GM12864 (cell line): ENCODE measurements at regions not wholly inside any gene's neighbourhood (a gene's known extent, or its start where the extent isn't known, plus 50 kb on each side); places are given as distances from the start of the nearest gene placed in this dataset.

Experiments used
- DNase-seq: peaks from one replicate; pipeline ENCODE4 v3.0.0-alpha.2; 2011; ENCODE audit warnings: low read depth
- H3K4me3 ChIP-seq: 2 replicates; pipeline ENCODE4 v1.5.1; 2011; ENCODE audit warnings: mild to moderate bottlenecking, low read depth, low read length, control low read depth
- TF ChIP-seq, protein P1 (sequence below): IDR thresholded peaks from 2 replicates; pipeline ENCODE4 v1.5.1; 2011; ENCODE audit warnings: low read depth, mild to moderate bottlenecking, moderate library complexity, low read length, control low read depth, inconsistent platforms; ENCODE audit errors: missing control alignments

DNA sequence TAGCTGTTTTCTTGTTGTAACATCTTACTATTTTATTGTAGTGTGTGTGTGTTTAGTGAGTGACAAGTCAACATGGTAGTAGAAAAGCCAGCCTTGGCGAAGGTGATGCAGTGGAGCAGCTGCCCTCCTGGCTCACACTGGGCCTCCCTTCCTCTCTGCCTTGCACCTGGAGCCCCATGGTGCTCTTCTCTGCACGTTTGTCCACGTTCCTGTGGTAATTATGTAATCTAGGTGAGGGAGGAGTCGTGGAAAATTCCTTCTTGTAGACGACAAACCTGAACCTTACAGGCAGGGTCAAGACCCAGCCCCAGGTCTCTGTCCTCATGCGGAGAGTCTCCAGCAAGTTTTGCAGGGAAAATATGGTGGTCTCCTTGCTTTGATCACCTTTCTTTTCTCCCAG, 348.3 kb upstream of the MKI67 start:
- DNase-seq: no peak
- H3K4me3 ChIP-seq: no peak overlapping the region
- TF ChIP-seq, protein P1, sequence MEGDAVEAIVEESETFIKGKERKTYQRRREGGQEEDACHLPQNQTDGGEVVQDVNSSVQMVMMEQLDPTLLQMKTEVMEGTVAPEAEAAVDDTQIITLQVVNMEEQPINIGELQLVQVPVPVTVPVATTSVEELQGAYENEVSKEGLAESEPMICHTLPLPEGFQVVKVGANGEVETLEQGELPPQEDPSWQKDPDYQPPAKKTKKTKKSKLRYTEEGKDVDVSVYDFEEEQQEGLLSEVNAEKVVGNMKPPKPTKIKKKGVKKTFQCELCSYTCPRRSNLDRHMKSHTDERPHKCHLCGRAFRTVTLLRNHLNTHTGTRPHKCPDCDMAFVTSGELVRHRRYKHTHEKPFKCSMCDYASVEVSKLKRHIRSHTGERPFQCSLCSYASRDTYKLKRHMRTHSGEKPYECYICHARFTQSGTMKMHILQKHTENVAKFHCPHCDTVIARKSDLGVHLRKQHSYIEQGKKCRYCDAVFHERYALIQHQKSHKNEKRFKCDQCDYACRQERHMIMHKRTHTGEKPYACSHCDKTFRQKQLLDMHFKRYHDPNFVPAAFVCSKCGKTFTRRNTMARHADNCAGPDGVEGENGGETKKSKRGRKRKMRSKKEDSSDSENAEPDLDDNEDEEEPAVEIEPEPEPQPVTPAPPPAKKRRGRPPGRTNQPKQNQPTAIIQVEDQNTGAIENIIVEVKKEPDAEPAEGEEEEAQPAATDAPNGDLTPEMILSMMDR: no peak

DNA sequence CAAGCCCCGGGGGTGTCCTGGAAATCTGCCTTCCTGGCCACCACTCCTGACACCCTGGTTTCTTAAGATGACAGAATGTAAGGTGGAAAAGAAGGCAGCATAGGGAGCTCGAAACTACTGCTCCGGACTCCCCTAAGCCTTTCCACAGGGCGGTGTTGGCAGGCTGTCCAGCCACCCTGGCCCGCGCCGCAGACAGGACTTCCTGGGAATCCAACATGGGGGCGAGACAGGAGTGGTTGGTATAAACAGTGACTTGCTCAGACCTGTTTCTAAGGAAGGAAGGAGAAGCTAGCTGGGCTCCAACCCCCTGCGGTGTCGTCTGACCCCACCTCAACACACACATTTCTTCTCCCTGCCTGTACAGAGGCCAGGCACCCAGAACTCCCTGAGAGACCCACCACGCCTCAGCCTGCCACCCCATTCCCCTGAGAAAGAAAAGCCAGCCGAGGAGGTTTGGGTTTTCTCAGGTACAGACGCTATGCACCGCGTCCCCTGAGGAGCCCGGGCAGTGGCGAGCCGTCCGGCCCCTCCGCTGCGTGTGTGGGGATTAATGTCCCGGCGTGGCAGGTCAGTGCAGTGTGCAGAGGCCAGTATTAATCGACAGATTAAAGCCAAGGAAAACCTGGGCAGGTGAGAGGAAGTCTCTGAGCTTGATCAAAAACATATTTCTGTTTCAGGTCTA, 349.6 kb upstream of the MKI67 start:
- H3K4me3 ChIP-seq: no peak overlapping the region
- no peak for DNase-seq
- TF ChIP-seq, protein P1: no peak

DNA sequence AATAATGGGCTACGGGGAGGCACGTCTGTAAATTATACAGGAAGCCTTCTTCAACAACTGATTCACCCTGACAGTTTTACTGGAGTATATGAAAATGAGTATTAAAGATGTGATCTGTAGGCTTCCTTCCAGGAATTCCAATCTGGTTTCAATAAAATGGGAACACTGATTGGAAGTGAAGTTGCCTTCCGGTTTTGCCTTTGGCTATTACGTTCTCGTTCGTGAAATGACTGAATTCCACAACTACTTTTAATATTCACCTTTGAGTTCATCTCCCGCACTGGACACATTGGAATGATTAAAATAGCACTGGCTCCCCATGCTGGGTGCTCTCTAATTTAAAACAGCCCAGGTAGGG, 350.1 kb upstream of the MKI67 start:
- no peak overlapping the region for H3K4me3 ChIP-seq
- TF ChIP-seq, protein P1: no peak
- no peak for DNase-seq

DNA sequence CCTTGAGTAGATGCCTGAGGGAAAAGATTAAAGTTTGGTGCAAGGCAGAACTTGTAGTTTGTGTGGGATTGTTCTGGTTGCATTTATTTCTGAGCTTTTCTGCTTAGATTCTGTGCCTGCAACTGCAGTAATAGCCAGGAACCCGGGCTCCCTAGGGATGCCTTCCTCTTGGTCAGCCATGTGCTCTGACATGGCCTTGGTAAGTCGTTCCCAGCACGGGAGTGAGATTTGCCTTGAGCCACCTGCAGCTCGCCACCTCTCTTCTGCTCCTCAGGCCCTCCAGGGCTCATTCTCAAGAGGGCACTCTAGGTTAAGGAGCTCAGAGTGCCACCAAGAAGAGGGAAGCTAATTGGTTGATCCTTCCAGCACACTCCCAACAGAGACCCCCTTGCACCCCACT, 350.6 kb upstream of the MKI67 start:
- no peak for DNase-seq
- TF ChIP-seq, protein P1: no peak
- H3K4me3 ChIP-seq: no peak overlapping the region

DNA sequence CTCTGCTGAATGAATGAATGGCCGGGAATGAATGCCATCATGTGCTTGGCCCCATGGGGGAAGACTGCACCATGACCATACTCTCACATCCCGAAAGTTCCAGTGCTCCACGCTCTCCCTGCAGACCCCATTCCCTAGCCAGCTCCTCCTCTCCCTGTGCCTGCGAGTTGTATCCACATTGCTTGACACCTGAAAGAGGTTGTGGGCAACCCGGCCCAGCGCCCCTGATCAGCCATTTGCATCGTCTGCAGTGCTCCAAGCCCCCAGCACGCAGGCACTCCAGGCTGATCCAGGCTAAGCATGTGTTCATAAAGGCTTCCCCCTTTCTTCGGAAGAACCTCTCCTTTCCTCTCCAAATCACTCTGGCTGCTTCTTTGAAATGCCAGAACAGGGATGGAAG, 354.4 kb upstream of the MKI67 start:
- no peak for DNase-seq
- no peak overlapping the region for H3K4me3 ChIP-seq
- TF ChIP-seq, protein P1: no peak

DNA sequence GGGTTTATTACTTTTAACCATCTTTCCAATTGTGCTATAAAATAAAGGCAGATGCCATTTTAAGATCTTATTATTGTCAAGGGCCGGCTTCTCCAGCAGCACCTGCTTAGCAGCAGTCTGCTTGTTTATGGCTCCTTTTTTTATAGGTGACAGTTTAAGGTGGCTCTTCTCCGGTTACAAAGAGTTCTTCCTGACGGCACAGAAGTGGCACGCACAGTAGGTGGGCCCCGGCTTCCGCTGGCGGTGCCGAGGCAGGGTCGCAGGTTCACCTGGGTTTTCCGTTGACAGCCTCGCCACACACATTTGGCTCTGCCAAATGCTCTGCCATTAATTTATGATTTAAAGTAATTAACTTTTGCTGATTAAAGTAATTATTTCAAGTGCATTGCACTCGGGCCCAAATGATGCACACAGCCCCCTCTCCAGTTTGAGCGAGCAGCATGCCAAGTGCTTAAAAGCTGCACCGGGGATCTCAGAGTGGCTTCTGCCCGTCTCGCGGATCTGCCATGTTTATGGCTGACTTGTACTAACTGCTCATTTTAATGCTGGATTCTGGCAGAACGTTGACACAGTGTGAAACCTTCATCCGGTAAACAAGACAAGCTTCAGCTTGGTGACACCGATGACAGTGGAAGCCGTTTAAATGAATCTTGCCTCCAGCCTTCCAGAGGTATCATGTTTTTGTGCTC, 355.1 kb upstream of the MKI67 start:
- DNase-seq: no peak
- H3K4me3 ChIP-seq: no peak overlapping the region
- TF ChIP-seq, protein P1: no peak

DNA sequence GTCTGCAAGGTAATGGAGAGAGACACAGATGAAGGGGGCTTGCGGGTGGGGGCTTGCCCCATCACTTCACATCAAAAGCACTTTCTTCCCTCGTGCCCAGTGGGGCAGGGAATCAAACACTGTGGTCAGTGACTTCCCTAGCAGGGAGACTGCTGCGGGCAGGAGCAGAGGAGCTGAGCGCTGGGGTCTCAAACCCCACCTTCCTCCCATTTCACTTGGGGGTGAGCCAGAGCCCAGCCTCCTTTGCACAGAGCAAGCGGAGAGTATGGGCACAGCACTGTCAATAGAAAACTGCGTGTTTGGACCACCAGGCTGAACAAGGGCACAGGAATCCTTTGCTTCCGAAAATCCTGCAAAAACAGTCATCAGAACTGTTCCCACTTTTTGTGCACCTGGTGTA, 355.8 kb upstream of the MKI67 start:
- DNase-seq: no peak
- TF ChIP-seq, protein P1: no peak
- H3K4me3 ChIP-seq: no peak overlapping the region
